Trophoblast cell (in vitro differentiated cells and primary cell): ENCODE measurements at regions not wholly inside any gene's neighbourhood (a gene's known extent, or its start where the extent isn't known, plus 50 kb on each side); places are given as distances from the start of the nearest gene placed in this dataset.
A peak's percentile ranks its signal among the peaks of the same experiment; 100 is the strongest.

Experiments
- DNase-seq, 2 donors: peaks; one replicate each; pipeline ENCODE4 v3.0.0-alpha.2; 2016
- H2AFZ ChIP-seq: 2 replicates; pipeline ENCODE4 v1.6.1; 2013; ENCODE audit warnings: low read length, moderate library complexity, mild to moderate bottlenecking; ENCODE audit not compliant: insufficient read depth, poor library complexity
- H2AK5ac ChIP-seq: 2 replicates; pipeline ENCODE4 v1.6.1; 2013; ENCODE audit warnings: mild to moderate bottlenecking, low read length
- H2BK120ac ChIP-seq: 2 replicates; pipeline ENCODE4 v1.6.1; 2013; ENCODE audit warnings: low read length, mild to moderate bottlenecking, moderate library complexity; ENCODE audit not compliant: insufficient read depth, poor library complexity
- H2BK12ac ChIP-seq: 2 replicates; pipeline ENCODE4 v1.6.1; 2013; ENCODE audit warnings: mild to moderate bottlenecking, low read length, moderate library complexity
- H2BK5ac ChIP-seq: 2 replicates; pipeline ENCODE4 v1.6.1; 2013; ENCODE audit warnings: low read length, low read depth, moderate library complexity, mild to moderate bottlenecking; ENCODE audit not compliant: poor library complexity
- H3K14ac ChIP-seq: 2 replicates; pipeline ENCODE4 v1.6.1; 2013; ENCODE audit warnings: mild to moderate bottlenecking, low read length
- H3K18ac ChIP-seq: 2 replicates; pipeline ENCODE4 v1.6.1; 2013; ENCODE audit warnings: mild to moderate bottlenecking, low read length
- H3K23ac ChIP-seq: 2 replicates; pipeline ENCODE4 v1.6.1; 2013; ENCODE audit warnings: low read length
- H3K27ac ChIP-seq: 2 replicates; pipeline ENCODE4 v1.5.1; 2013; ENCODE audit warnings: low read depth, mild to moderate bottlenecking, inconsistent platforms, low read length, moderate library complexity
- H3K27me3 ChIP-seq: 2 replicates; pipeline ENCODE4 v1.6.1; 2013; ENCODE audit warnings: inconsistent platforms, mild to moderate bottlenecking, low read length, moderate library complexity; ENCODE audit not compliant: insufficient read depth
- H3K36me3 ChIP-seq, 2 experiments: 1 replicate in 1 of 2; 2 replicates in 1 of 2; pipeline ENCODE4 v1.6.1; 2013; ENCODE audit warnings: low read length in 2 of 2, mild to moderate bottlenecking in 2 of 2, moderate library complexity in 1 of 2; ENCODE audit not compliant: insufficient read depth in 2 of 2, control insufficient read depth in 1 of 2
- H3K4ac ChIP-seq: 2 replicates; pipeline ENCODE4 v1.6.1; 2013; ENCODE audit warnings: low read depth, mild to moderate bottlenecking, low read length, moderate library complexity
- H3K4me1 ChIP-seq, 2 experiments: 1 replicate in 1 of 2; 2 replicates in 1 of 2; pipeline ENCODE4 v1.6.1; 2013; ENCODE audit warnings: low read length in 2 of 2, mild to moderate bottlenecking in 2 of 2, moderate library complexity in 1 of 2; ENCODE audit not compliant: insufficient read depth in 2 of 2, control insufficient read depth in 1 of 2
- H3K4me2 ChIP-seq: 2 replicates; pipeline ENCODE4 v1.6.1; 2013; ENCODE audit warnings: inconsistent platforms, mild to moderate bottlenecking, low read length, moderate library complexity
- H3K4me3 ChIP-seq: 2 replicates; pipeline ENCODE4 v1.5.1; 2013; ENCODE audit warnings: mild to moderate bottlenecking, low read depth, low read length, inconsistent platforms
- H3K79me1 ChIP-seq: one replicate; pipeline ENCODE4 v1.6.1; 2013; ENCODE audit warnings: low read length
- H3K79me2 ChIP-seq: 2 replicates; pipeline ENCODE4 v1.6.1; 2013; ENCODE audit warnings: low read length, mild to moderate bottlenecking; ENCODE audit not compliant: control insufficient read depth, insufficient read depth, poor library complexity
- H3K9ac ChIP-seq: 2 replicates; pipeline ENCODE4 v1.6.1; 2013; ENCODE audit warnings: mild to moderate bottlenecking, low read length
- H3K9me3 ChIP-seq: 2 replicates; pipeline ENCODE4 v1.6.1; 2013; ENCODE audit warnings: low read depth, mild to moderate bottlenecking, control low read depth, inconsistent platforms, low read length; ENCODE audit not compliant: insufficient read depth
- H4K12ac ChIP-seq: 2 replicates; pipeline ENCODE4 v1.6.1; 2013; ENCODE audit warnings: low read depth, mild to moderate bottlenecking, low read length, moderate library complexity
- H4K8ac ChIP-seq: 2 replicates; pipeline ENCODE4 v1.6.1; 2013; ENCODE audit warnings: low read depth, mild to moderate bottlenecking, low read length, moderate library complexity
- H4K91ac ChIP-seq: one replicate; pipeline ENCODE4 v1.6.1; 2013; ENCODE audit warnings: low read depth, mild to moderate bottlenecking, low read length, moderate library complexity
- WGBS: extraction: QIAGEN DNeasy Blood & Tissue Kit; methylation state at CpG from one replicate; pipeline ENCODE4 v1.1.7; 2013; ENCODE audit warnings: missing lambda C conversion rate; ENCODE audit not compliant: insufficient read length, insufficient coverage; ENCODE audit errors: extremely low coverage; 5-methylcytosine and 5-hydroxymethylcytosine counted together

DNA sequence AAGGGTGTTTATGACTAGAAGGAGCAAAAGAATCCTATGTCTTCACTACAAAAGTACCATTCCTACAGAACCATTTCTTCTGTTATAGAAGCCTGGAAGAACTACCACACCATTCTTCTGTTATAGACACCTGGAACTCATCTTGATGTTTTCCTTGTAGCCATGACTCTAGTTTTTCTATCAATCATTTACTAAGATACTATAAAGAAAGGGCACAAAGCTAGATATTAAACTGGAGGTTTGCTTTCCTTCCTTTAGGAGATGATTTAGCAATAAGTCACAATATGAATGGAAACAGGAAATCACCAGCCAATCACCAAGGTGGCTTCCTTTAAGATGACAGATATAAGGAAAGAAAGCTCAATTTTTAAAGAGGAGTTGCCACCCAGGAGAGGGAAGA is 100.3 kb upstream of the NEUROD1 start:
- Histone ChIP-seq H3K4me2 (no peak overlapping the region), H3K23ac (no peak overlapping the region), H2BK12ac (peak overlapping the region; percentile 98), H2AFZ (no peak overlapping the region), H2AK5ac (peak overlapping the region; percentile 99), H3K4me1 (peaks cover 12 to 25% of the 10 kb centered on the region in 2 experiments), H3K27ac (peak overlapping the region; percentile 92), H3K27me3 (no peaks in the 10 kb centered on the region), H3K14ac (no peak overlapping the region), H2BK5ac (peak overlapping the region; percentile 89), H3K4me3 (no peak overlapping the region), H2BK120ac (peak overlapping the region; percentile 97), H4K91ac (peak overlapping the region; percentile 96), H3K9ac (no peak overlapping the region), H3K9me3 (no peaks in the 10 kb centered on the region), H4K8ac (peak overlapping the region; percentile 50), H3K79me1 (peaks cover 18% of the 10 kb centered on the region), H3K36me3 (no peaks in the 10 kb centered on the region), H3K79me2 (peaks cover 4% of the 10 kb centered on the region), H3K18ac (peak overlapping the region; percentile 91), H3K4ac (peak overlapping the region; percentile 71), H4K12ac (no peak overlapping the region)
- no peak for DNase-seq

DNA sequence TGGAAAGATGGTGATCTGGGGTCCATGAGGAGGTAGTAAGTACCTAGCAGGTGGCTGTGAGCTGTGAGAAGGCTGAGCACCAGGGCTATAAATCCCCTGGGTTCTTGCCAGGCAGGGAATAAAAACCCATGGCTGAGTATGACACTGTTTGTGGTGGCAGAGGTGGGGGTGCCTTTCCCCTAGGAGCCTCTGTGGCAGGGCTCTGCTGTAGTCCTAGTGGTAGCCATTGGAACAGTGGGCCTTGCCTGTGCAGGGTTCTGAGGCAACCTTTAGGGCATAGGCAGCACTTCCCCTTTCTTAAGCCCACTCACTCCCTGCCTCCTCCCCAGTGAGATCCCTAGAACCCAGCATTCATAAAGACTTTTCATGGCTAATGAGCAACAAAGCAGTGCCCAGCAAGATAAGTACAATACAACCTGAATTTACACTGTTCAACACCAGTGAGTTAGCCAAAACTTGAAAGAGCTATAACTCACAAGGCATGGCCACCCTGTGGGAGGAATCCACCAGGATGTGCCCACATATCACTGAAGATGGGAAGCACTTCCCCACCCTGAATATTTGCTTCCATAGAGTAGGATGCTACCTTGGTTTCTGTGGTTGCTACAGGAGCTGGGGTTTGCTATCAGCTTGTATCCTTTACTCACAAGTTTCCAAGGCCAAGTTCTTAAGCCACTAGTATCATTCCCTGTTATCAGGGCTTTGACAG is 100.9 kb upstream of the NEUROD1 start:
- H3K79me1 ChIP-seq: peaks cover 19% of the 10 kb centered on the region
- peak overlapping the region; percentile 91 for H3K18ac ChIP-seq
- H3K14ac ChIP-seq: peak overlapping the region; percentile 86
- H3K23ac ChIP-seq: no peak overlapping the region
- no peak for DNase-seq
- H2AK5ac ChIP-seq: peak overlapping the region; percentile 99
- H3K27ac ChIP-seq: peak overlapping the region; percentile 92
- H2BK12ac ChIP-seq: peak overlapping the region; percentile 98
- peak overlapping the region; percentile 97 for H2BK120ac ChIP-seq
- H3K36me3 ChIP-seq: no peaks in the 10 kb centered on the region
- peak overlapping the region; percentile 50 for H4K8ac ChIP-seq
- H3K79me2 ChIP-seq: peaks cover 4% of the 10 kb centered on the region
- H3K9ac ChIP-seq: no peak overlapping the region
- H3K4ac ChIP-seq: peak overlapping the region; percentile 71
- no peak overlapping the region for H3K4me2 ChIP-seq
- peak overlapping the region; percentile 96 for H4K91ac ChIP-seq
- H3K4me3 ChIP-seq: no peak overlapping the region
- peaks cover 12 to 25% of the 10 kb centered on the region in 2 experiments for H3K4me1 ChIP-seq
- H2BK5ac ChIP-seq: peak overlapping the region; percentile 89
- H4K12ac ChIP-seq: no peak overlapping the region
- H3K27me3 ChIP-seq: no peaks in the 10 kb centered on the region
- no peaks in the 10 kb centered on the region for H3K9me3 ChIP-seq
- H2AFZ ChIP-seq: no peak overlapping the region

DNA sequence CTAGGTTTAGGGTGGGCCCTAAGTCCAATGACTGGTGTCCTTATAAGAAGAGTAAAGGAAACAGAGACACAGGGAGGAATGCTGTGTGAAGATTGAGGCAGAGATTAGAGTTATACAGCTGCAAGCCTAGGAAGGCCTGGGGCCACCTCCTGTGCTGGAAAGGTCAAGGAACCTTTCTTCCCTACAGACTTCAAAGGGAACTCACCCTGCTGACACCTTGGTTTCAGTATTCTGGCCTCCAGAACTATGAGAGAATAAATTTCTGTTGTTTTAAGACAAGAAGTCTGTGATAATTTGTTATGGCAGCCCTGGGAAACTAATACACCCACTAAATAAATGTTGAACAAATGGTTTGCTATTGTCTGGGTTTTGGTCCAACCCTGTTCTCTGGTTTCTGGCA is 102.3 kb upstream of the NEUROD1 start:
- Histone ChIP-seq H3K36me3 (no peaks in the 10 kb centered on the region), H2BK5ac (peak overlapping the region; percentile 51), H3K79me1 (peaks cover 30% of the 10 kb centered on the region), H4K8ac (no peak overlapping the region), H3K4me2 (no peak overlapping the region), H3K4ac (no peak overlapping the region), H3K23ac (no peak overlapping the region), H3K79me2 (peaks cover 4% of the 10 kb centered on the region), H3K4me1 (peaks cover 18 to 32% of the 10 kb centered on the region in 2 experiments), H4K12ac (no peak overlapping the region), H2AFZ (no peak overlapping the region), H2BK120ac (peak overlapping the region; percentile 71), H3K27ac (peak overlapping the region; percentile 92), H3K4me3 (no peak overlapping the region), H3K18ac (no peak overlapping the region), H3K9me3 (no peaks in the 10 kb centered on the region), H4K91ac (no peak overlapping the region), H3K14ac (no peak overlapping the region), H3K27me3 (no peaks in the 10 kb centered on the region), H3K9ac (no peak overlapping the region), H2AK5ac (no peak overlapping the region), H2BK12ac (peak overlapping the region; percentile 33)
- peak; percentile 51 to 73 for DNase-seq

DNA sequence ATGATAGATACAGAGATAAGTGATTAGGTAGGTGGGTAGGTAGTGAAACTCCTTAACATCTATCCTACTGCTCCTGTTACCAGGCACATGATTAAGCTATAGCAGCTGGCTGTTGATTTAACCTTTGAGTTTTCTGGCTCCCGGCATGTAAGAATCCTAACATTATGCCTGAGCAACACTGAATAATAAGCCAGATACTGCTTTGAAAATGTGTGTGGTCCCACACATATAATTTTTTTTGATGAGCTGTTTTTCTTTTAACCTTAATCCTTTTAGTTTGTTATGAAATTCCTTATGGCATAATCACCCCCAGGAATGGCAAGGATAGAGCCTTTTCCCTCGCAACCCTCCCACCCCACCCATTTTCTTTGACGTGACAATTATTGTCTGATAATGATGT is 104.2 kb upstream of the NEUROD1 start:
- Histone ChIP-seq H3K79me2 (peaks cover 4% of the 10 kb centered on the region), H4K91ac (no peak overlapping the region), H3K79me1 (peaks cover 34% of the 10 kb centered on the region), H3K9ac (no peak overlapping the region), H3K27me3 (no peaks in the 10 kb centered on the region), H3K4me2 (no peak overlapping the region), H2BK12ac (no peak overlapping the region), H3K36me3 (no peaks in the 10 kb centered on the region), H3K23ac (no peak overlapping the region), H3K4me1 (peaks cover 16 to 29% of the 10 kb centered on the region in 2 experiments), H3K4ac (no peak overlapping the region), H3K18ac (no peak overlapping the region), H4K12ac (no peak overlapping the region), H4K8ac (no peak overlapping the region), H3K9me3 (no peaks in the 10 kb centered on the region), H3K14ac (no peak overlapping the region), H3K4me3 (no peak overlapping the region), H2AK5ac (no peak overlapping the region), H3K27ac (peak overlapping the region; percentile 50), H2AFZ (no peak overlapping the region), H2BK5ac (no peak overlapping the region), H2BK120ac (no peak overlapping the region)
- WGBS: no CpG with 5 or more reads among the region's 3 CpGs
- DNase-seq: peak in 1 of 2 donors; percentile 23
